ENCODE measurements at regions not wholly inside any gene's neighbourhood (a gene's known extent, or its start where the extent isn't known, plus 50 kb on each side); places are given as distances from the start of the nearest gene placed in this dataset.
"Not testable (repeated sequence)": the region's sequence is repeated elsewhere in the genome, so short reads cannot be mapped to it uniquely, and the experiment has no call there.

GRCh38 chr2:194802589-194802988 lies 854.4 kb upstream of the SLC39A10 start:
- H3K36me3 ChIP-seq = no peaks in the 10 kb centered on the region
- no peak overlapping the region for H3K4me3 ChIP-seq
- TF ChIP-seq CTCF (IDR thresholded peaks at IDR 0.05) = no peak
- no peak for TF ChIP-seq POLR2AphosphoS5 (IDR thresholded peaks at IDR 0.05)
- no peak for TF ChIP-seq POLR2A (IDR thresholded peaks at IDR 0.05)
- intact Hi-C loops (cut with DNase I; ENCODE audit: low total_unique reads) = no loop called here
- H3K9me3 ChIP-seq = peaks cover 0 to 5% of the 10 kb centered on the region in 2 donors
- H3K4me1 ChIP-seq = no peaks in the 10 kb centered on the region
- DNase-seq (ENCODE audit: low spot score in 2 of 2) = no peak
- H3K27me3 ChIP-seq = no peaks in the 10 kb centered on the region
- no peak overlapping the region for H3K27ac ChIP-seq

GRCh38 chr2:194787071-194787470 lies 870.0 kb upstream of the SLC39A10 start:
- H3K9me3 ChIP-seq; H3K36me3 ChIP-seq; H3K27me3 ChIP-seq; H3K27ac ChIP-seq; H3K4me3 ChIP-seq; DNase-seq (ENCODE audit: low spot score in 2 of 2); H3K4me1 ChIP-seq; intact Hi-C loops (cut with DNase I; ENCODE audit: low total_unique reads): not testable (repeated sequence)

DNA sequence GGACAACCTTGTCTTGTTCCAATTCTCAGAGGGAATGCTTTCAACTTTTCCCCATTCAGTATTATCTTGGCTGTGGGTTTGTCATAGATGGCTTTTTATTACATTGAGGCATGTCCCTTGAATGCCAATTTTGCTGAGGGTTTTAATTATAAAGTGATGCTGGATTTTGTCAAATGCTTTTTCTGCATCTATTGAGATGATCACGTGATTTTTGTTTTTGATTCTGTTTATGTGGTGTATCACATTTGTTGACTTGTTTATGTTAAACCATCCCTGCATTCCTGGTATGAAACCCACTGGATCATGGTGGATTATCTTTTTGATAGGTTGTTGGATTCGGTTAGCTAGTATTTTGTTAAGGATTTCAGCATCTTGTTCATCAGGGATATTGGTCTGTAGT lies 885.6 kb upstream of the SLC39A10 start:
- intact Hi-C loops (cut with DNase I; ENCODE audit: low total_unique reads) = loop anchor here (10.0 kb wide), 1 partner anchor 653 kb away; no protein-coding TSS in a partner anchor
- H3K36me3 ChIP-seq; H3K9me3 ChIP-seq; H3K4me3 ChIP-seq; DNase-seq (ENCODE audit: low spot score in 2 of 2); H3K27me3 ChIP-seq; H3K4me1 ChIP-seq; H3K27ac ChIP-seq: not testable (repeated sequence)

DNA sequence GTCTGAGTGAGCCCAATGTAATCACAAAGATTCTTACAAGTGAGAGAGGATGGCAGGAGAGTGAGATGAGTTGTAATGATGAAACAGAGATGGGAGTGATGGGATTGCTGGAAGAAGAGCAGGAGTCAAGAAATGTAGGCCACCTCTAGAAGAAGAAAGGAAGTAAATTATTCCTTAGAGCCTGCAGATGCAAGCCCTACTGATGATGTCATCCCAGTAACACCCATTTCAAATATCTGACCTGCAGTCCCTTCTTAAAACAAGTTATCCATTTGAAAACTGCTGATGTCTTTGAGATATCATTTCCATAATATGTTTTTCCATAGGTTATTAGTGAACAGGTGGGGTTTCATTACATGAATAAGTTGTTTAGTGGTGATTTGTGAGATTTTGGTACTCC lies 888.0 kb upstream of the SLC39A10 start:
- no peak overlapping the region for H3K27ac ChIP-seq
- intact Hi-C loops (cut with DNase I; ENCODE audit: low total_unique reads) = no loop called here
- no peaks in the 10 kb centered on the region for H3K27me3 ChIP-seq
- H3K9me3 ChIP-seq = no peaks in the 10 kb centered on the region
- no peaks in the 10 kb centered on the region for H3K36me3 ChIP-seq
- DNase-seq (ENCODE audit: low spot score in 2 of 2) = no peak
- TF ChIP-seq CTCF (IDR thresholded peaks at IDR 0.05) (no peak), POLR2AphosphoS5 (IDR thresholded peaks at IDR 0.05) (no peak), POLR2A (IDR thresholded peaks at IDR 0.05) (no peak)
- H3K4me1 ChIP-seq = no peaks in the 10 kb centered on the region
- no peak overlapping the region for H3K4me3 ChIP-seq

GRCh38 chr2:194765723-194766122 lies 891.3 kb upstream of the SLC39A10 start:
- H3K27me3 ChIP-seq = no peaks in the 10 kb centered on the region
- no peak overlapping the region for H3K4me3 ChIP-seq
- TF ChIP-seq POLR2AphosphoS5 (IDR thresholded peaks at IDR 0.05) (no peak), CTCF (IDR thresholded peaks at IDR 0.05) (no peak), POLR2A (IDR thresholded peaks at IDR 0.05) (no peak)
- no peaks in the 10 kb centered on the region for H3K4me1 ChIP-seq
- H3K36me3 ChIP-seq = no peaks in the 10 kb centered on the region
- H3K9me3 ChIP-seq = no peaks in the 10 kb centered on the region
- no peak for DNase-seq (ENCODE audit: low spot score in 2 of 2)
- H3K27ac ChIP-seq = no peak overlapping the region
- intact Hi-C loops (cut with DNase I; ENCODE audit: low total_unique reads) = no loop called here

GRCh38 chr2:194750926-194751325 lies 906.1 kb upstream of the SLC39A10 start:
- H3K27me3 ChIP-seq = no peaks in the 10 kb centered on the region
- H3K4me3 ChIP-seq = no peak overlapping the region
- intact Hi-C loops (cut with DNase I; ENCODE audit: low total_unique reads) = no loop called here
- TF ChIP-seq POLR2A (IDR thresholded peaks at IDR 0.05) = no peak
- no peaks in the 10 kb centered on the region for H3K9me3 ChIP-seq
- H3K36me3 ChIP-seq = no peaks in the 10 kb centered on the region
- H3K27ac ChIP-seq = no peak overlapping the region
- H3K4me1 ChIP-seq = no peaks in the 10 kb centered on the region
- DNase-seq (ENCODE audit: low spot score in 2 of 2) = no peak

DNA sequence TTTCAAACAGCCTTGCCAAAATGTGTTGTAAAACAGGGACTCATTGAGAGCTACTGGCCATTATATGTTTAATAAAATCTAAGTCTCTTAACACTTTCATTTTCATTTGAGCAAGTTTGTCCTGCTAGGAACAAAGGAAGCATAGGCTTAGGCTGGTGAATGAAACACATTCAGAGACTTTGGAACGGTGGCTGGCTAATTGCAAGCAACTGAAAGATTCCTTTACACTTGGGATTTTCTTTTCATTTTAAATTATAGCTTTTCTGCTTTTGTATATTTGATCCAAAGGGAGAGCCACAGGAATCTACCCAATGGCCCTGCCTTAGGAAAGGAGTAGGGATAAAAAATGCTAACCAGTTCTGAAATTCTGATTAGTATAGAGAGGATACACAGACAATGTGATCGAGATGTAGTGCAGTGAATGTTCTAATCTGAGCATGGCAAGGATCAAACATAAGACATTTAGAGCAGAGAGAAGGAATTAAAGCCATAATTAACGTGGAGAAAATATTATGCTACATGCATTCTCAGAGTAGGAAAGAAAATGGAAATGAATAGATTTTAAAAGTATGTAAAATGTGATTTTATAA lies 911.4 kb upstream of the SLC39A10 start:
- H3K9me3 ChIP-seq = no peaks in the 10 kb centered on the region
- no peaks in the 10 kb centered on the region for H3K27me3 ChIP-seq
- no peaks in the 10 kb centered on the region for H3K4me1 ChIP-seq
- H3K36me3 ChIP-seq = no peaks in the 10 kb centered on the region
- TF ChIP-seq POLR2AphosphoS5 (IDR thresholded peaks at IDR 0.05) (no peak), POLR2A (IDR thresholded peaks at IDR 0.05) (no peak), CTCF (IDR thresholded peaks at IDR 0.05) (no peak)
- no peak overlapping the region for H3K27ac ChIP-seq
- intact Hi-C loops (cut with DNase I; ENCODE audit: low total_unique reads) = no loop called here
- no peak for DNase-seq (ENCODE audit: low spot score in 2 of 2)
- H3K4me3 ChIP-seq = peak overlapping the region in 1 of 3 donors; percentile 27

All from breast epithelium (tissue), 4 donors.